ENCODE measurements at regions not wholly inside any gene's neighbourhood (a gene's known extent, or its start where the extent isn't known, plus 50 kb on each side); places are given as distances from the start of the nearest gene placed in this dataset.

GRCh38 chr4:14865031-14865366 lies 137.3 kb upstream of the CPEB2 start:
- no peak for DNase-seq

GRCh38 chr4:14865804-14866203 lies 136.5 kb upstream of the CPEB2 start:
- DNase-seq, result no peak

GRCh38 chr4:14867847-14868246 lies 134.4 kb upstream of the CPEB2 start:
- no peak for DNase-seq

DNA sequence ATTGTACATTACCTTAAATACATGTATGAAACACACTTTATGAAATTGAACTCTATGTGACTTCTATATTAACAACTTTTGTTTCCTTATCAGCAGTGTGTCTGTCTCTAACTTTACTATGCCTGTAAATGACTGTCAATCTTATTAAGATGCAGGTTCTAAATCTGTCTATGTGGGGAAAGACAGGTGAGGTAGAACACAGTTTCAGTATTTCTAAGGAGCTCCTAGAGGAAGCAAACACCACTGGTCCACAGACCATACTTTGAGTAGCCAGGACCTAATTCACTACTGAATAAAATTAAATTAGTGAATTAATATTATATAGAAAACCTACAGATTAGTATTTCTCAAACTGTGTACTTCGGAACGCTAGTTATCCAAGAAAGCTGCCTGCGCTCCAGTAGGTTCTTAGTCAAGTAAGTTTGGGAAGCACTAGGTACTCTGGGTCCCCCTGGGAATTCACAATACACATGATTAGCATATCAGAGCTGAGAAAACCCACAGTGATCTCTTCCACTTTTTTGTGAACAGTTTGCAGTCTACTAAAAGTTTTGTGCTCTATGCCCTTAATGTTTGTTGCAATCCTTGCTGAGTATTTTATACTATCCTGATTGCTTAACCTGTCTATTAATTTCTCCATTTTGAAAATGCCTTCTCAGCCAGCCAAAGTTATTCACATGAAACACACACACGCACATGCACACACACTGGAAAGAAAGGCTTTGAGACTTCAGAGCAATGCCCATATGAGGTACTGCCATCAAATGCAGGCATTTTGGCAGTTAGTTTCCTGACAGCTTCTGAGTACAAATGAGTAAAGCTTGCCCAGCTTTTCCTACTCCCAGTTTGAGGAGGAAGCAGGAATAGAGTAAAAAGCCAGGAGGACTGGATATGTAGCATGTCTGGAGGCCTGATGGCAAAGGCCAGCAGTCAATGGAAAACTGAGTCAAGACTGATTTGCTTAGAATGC lies 133.6 kb upstream of the CPEB2 start:
- no peak for DNase-seq

GRCh38 chr4:14871676-14872430 lies 130.4 kb upstream of the CPEB2 start:
- DNase-seq, result no peak

- DNase-seq, result no peak
These were observed 127.3 kb upstream of the CPEB2 start for GRCh38 chr4:14874990-14875389.

DNA sequence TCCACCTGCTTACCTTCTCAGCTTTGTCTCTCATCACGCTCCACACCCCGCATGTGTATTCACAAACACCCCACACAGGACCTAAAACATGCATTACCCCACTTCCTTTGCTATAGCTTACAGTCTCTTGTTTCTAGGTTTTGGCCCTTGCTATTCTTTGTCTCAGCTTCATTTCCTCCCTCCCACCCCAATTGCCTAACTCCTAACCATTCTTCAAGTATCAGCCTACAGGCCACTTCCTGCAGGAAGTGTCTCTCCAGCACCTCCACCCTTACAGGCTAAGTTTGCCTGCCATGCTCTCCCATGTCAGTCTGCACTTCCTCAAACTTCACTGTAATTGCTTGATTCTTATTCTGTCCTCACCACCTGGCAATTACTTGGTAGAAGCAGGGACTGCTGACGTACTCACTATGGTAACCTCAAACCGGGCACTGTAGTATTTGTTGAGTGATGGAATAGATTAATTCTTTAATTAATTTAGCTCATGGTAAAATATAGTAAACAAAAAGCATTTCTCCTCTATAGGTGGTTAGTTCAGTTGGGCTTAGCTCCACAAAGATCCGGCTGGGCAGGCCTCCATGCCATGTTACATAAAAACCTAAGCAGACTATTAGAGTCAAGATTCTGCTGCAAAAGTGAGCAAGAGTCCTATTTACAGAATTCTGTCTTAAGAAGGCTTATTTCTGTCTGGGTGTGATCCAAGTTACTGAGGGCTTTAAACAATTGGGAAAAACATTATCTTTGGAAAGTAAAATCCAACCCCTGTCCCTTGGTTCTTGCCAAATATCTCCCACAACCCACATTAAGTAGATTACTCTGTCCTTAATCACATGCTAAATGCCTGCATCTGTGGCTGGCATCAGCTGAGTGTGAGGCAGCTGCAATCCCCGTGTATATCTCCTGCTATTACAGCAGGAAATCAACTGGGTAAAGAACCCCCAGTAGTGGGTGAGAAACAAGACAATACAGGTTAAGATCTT lies 124.7 kb upstream of the CPEB2 start:
- peak in 1 of 2 donors; percentile 32 for DNase-seq

DNA sequence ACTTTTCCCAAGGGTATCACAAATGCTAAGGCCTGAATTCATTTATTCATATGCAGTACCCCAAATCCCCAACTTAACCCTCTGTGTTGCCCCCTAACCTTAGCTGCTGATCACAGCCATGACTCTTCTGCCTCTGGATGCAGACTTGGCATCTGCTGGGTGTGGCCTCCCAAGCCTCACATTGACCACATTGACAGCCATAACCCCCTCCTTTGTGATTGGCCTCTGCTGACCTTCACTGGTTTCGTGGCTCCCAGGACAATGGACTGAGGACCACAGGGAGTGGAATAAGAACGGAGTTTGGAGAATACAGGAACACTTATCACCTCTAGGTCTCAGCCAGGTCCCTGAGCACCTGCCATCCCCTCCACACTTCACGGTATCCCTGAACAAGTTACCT lies 123.6 kb upstream of the CPEB2 start:
- DNase-seq, result no peak

DNA sequence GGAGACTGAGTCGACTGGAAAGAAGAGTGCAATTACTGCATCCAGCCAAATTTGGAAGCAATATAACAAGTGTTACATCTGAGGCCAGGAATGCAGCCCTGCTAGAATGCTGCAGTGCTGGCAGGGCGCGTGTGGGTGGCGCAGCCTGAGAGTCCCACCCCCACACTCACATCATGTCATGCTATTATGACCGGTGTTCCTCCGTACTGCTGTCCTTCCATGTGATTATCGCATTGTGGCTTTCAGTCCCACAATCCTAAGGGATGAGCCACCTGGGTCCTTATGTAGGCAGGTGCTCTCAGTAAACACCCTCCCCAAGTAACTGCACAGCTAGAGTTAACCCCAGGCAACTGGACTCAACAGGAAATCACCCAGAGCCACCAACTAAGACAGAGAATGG lies 122.6 kb upstream of the CPEB2 start:
- DNase-seq, result no peak

DNA sequence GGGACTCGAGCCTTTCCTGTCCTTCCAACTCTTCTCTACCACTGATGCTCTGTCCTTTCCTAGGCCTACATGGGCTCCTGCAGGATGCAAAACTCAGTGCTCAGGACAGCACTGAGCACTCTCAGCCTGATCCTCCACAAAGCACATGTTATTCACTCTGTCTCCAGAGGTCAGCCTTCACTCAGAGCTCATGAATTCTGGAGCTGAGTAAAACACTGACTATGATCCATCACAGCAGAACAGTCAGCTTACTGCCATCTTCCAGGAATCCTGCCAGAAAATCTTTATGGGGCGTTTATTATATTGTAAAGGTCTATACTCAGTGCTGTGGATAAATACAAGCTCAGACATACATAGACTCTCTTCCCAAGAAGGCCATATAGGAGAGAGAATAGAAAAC lies 121.5 kb upstream of the CPEB2 start:
- DNase-seq, result no peak

- DNase-seq, result no peak
These were observed 119.1 kb upstream of the CPEB2 start for GRCh38 chr4:14883166-14883565.

- no peak for DNase-seq
These were observed 118.6 kb upstream of the CPEB2 start for GRCh38 chr4:14883661-14884060.

DNA sequence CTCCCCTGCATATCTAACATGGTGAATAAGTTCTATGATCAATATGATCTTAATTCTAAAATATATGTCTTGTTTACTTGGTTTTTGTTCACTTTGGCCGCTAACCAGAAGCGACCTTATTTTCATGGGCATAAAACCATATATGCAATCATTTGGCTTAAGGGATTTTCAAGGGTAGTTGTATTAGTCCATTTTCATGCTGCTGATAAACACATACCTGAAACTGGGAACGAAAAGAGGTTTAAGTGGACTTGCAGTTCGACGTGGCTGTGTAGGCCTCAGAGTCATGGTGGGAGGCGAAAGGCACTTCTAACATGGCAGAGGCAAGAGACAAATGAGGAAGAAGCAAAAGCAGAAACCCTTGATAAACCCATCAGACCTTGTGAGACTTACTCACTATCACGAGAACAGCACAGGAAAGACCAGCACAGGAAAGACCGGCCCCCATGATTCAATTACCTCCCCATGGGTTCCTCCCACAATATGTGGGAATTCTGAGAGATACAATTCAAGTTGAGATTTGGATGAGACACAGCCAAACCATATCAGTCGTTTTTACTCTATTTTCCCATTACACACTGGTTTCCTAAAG lies 114.3 kb upstream of the CPEB2 start:
- DNase-seq, result no peak

- DNase-seq, result no peak
These were observed 113.3 kb upstream of the CPEB2 start for GRCh38 chr4:14888790-14889572.

- no peak for DNase-seq
These were observed 109.7 kb upstream of the CPEB2 start for GRCh38 chr4:14892563-14892962.

DNA sequence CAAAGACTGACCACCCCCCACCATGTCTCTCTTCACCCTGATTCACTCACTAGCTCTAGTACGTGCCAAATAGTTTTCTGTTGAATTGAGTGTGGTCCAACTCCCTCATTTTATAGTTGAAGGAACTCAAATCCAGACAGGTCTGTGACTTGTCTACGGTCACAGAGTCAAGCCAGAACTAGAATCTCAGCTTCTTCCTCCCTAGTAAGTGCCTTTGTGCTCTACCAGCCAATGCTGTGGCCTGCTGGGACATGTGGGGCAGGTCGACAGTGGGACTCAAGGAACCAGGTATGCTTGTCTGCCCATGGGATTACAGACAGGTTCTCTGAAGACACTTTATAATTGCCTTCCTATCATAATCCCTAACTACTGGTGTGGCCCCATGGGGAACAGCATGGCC lies 108.6 kb upstream of the CPEB2 start:
- no peak for DNase-seq

GRCh38 chr4:14894392-14895292 lies 107.6 kb upstream of the CPEB2 start:
- DNase-seq, result no peak

DNA sequence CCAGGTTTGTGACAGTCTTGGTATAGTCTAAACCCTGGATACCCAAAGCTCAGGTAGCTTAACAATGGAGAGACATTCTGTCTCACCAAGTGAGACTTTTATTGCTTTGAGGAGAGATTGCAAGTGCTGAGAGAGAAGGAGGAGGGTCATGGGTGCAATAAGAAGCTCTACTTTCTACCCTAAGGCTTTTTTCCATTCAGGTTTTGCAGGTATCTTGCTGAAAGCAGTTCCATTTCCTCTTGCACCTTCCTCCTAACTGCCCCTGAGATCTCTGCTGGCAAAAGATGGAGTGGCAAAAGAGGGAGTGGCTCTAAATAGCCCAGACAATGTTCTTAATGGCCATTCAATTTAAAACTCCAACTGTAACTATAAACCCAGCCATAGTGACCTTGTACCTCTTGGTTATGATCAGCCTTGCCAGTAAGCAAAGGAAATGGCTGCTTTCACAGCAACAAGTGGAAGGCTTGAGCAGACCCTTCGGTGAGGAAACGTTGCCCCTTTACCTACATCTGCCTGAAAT lies 105.6 kb upstream of the CPEB2 start:
- DNase-seq, result no peak

- no peak for DNase-seq
These were observed 105.1 kb upstream of the CPEB2 start for GRCh38 chr4:14897217-14897616.

- DNase-seq, result no peak
These were observed 103.3 kb upstream of the CPEB2 start for GRCh38 chr4:14898989-14899388.

All from hippocampal formation (tissue), 2 donors.